ENCODE measurements at regions not wholly inside any gene's neighbourhood (a gene's known extent, or its start where the extent isn't known, plus 50 kb on each side); places are given as distances from the start of the nearest gene placed in this dataset.

DNA sequence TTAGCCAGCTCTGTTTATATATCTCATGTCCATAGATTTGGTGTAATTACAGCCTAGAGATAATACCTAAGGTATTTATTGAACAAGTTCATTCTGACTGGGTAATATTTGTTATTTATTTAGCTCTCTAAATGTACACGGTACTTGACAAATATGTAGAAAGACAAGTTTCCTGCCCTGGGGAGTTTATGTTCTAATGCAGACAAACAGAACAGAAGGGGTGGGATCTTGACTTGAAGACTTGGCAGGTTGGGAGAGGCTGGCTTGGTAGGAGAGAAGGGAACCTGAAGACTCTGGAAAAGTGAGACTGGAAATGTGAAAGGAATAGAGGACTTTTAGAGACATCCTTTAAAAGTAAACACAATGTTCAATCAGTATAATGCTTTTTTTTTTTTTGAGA lies 97.7 kb upstream of the CDK6 start:
- TF ChIP-seq, protein P1, sequence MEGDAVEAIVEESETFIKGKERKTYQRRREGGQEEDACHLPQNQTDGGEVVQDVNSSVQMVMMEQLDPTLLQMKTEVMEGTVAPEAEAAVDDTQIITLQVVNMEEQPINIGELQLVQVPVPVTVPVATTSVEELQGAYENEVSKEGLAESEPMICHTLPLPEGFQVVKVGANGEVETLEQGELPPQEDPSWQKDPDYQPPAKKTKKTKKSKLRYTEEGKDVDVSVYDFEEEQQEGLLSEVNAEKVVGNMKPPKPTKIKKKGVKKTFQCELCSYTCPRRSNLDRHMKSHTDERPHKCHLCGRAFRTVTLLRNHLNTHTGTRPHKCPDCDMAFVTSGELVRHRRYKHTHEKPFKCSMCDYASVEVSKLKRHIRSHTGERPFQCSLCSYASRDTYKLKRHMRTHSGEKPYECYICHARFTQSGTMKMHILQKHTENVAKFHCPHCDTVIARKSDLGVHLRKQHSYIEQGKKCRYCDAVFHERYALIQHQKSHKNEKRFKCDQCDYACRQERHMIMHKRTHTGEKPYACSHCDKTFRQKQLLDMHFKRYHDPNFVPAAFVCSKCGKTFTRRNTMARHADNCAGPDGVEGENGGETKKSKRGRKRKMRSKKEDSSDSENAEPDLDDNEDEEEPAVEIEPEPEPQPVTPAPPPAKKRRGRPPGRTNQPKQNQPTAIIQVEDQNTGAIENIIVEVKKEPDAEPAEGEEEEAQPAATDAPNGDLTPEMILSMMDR (IDR thresholded peaks at IDR 0.05; ENCODE audit: low read length): no peak
- no peak for TF ChIP-seq EZH2 (optimal IDR thresholded peaks at IDR 0.05; ENCODE audit: low read depth, low read length)

Measured in MM.1S (cell line).